H1 (cell line): ENCODE measurements at regions not wholly inside any gene's neighbourhood (a gene's known extent, or its start where the extent isn't known, plus 50 kb on each side); places are given as distances from the start of the nearest gene placed in this dataset.

Experiments
- CTCF ChIA-PET: fragments of 300-600 bp; sonication (Branson Sonifier 250); formaldehyde crosslinking; loops from one replicate; lab custom pipeline; 2021; ENCODE audit not compliant: partially characterized antibody; lab: Charles Lee
- POLR2A ChIA-PET: fragments of 300-600 bp; sonication (Branson Sonifier 250); formaldehyde crosslinking; loops from one replicate; lab custom pipeline; 2021; ENCODE audit warnings: inconsistent platforms; ENCODE audit not compliant: partially characterized antibody; lab: Charles Lee
- DNase-seq, 2 experiments: peaks; one replicate each; pipeline versions ENCODE4 v3.0.0 to v3.0.0-alpha.2; 2010 to 2022; ENCODE audit warnings: low spot score in 2 of 2, low read depth in 1 of 2, mixed read lengths in 1 of 2
- FAIRE-seq: peaks from 2 replicates; lab custom pipeline; 2011; peaks lifted over from hg19 to GRCh38; lab: Jason Lieb, UNC
- H2AFZ ChIP-seq: 2 replicates; pipeline ENCODE4 v1.8.1; 2012; ENCODE audit warnings: low read length, inconsistent platforms
- H2AK5ac ChIP-seq: 2 replicates; pipeline ENCODE4 v1.6.1; 2013; ENCODE audit warnings: low read depth, low read length
- H2BK120ac ChIP-seq: replicated peaks from 2 replicates; pipeline ENCODE3; 2013; ENCODE audit warnings: low read depth, low read length, inconsistent platforms
- H2BK12ac ChIP-seq: 2 replicates; pipeline ENCODE4 v1.6.1; 2013; ENCODE audit warnings: low read depth, low read length
- H2BK15ac ChIP-seq: 2 replicates; pipeline ENCODE4 v1.6.1; 2013; ENCODE audit warnings: low read length
- H2BK20ac ChIP-seq: 2 replicates; pipeline ENCODE4 v1.6.1; 2013; ENCODE audit warnings: low read length
- H2BK5ac ChIP-seq: 2 replicates; pipeline ENCODE4 v1.6.1; 2013; ENCODE audit warnings: low read depth, low read length
- H3K14ac ChIP-seq: 2 replicates; pipeline ENCODE4 v1.6.1; 2013; ENCODE audit warnings: inconsistent platforms; ENCODE audit not compliant: insufficient read length
- H3K18ac ChIP-seq: 2 replicates; pipeline ENCODE4 v1.6.1; 2013; ENCODE audit warnings: low read length; ENCODE audit errors: extremely low read depth
- H3K23ac ChIP-seq: 2 replicates; pipeline ENCODE4 v1.6.1; 2013; ENCODE audit warnings: inconsistent platforms; ENCODE audit not compliant: insufficient read length
- H3K23me2 ChIP-seq: 2 replicates; pipeline ENCODE4 v1.6.1; 2013; ENCODE audit warnings: low read depth, low read length
- H3K27ac ChIP-seq: 2 replicates; pipeline ENCODE4 v1.6.1; 2011; ENCODE audit warnings: low read depth, low read length, inconsistent platforms
- H3K27me3 ChIP-seq, 4 experiments: replicated peaks in 1 of 4; 1 replicate in 1 of 4; 2 replicates in 3 of 4; pipeline versions ENCODE4 v1.6.1 to v1.8.1; 2011 to 2013; ENCODE audit warnings: low read length in 3 of 4, mild to moderate bottlenecking in 3 of 4, inconsistent platforms in 2 of 4, mixed read lengths in 2 of 4, moderate library complexity in 1 of 4; ENCODE audit not compliant: control insufficient read depth in 3 of 4, insufficient read depth in 3 of 4; ENCODE audit errors: extremely low read depth in 1 of 4
- H3K36me3 ChIP-seq, 4 experiments: 2 replicates each; pipeline versions ENCODE4 v1.6.1 to v1.8.1; 2011 to 2013; ENCODE audit warnings: mild to moderate bottlenecking in 4 of 4, low read length in 3 of 4, moderate library complexity in 2 of 4, control low read depth in 1 of 4, inconsistent platforms in 1 of 4; ENCODE audit not compliant: insufficient read depth in 4 of 4, control insufficient read depth in 2 of 4
- H3K4ac ChIP-seq: replicated peaks from 2 replicates; pipeline ENCODE3; 2013; ENCODE audit warnings: low read length, low read depth, mixed read lengths, inconsistent platforms; ENCODE audit not compliant: insufficient read length
- H3K4me1 ChIP-seq, 4 experiments: replicated peaks in 1 of 4; 1 replicate in 1 of 4; 2 replicates in 3 of 4; pipeline versions ENCODE4 v1.6.1 to v1.8.1; 2011 to 2013; ENCODE audit warnings: low read length in 3 of 4, inconsistent platforms in 2 of 4, mixed read lengths in 1 of 4; ENCODE audit not compliant: insufficient read depth in 4 of 4, control insufficient read depth in 3 of 4
- H3K4me2 ChIP-seq, 2 experiments: 2 replicates each; pipeline versions ENCODE4 v1.6.1 to v1.8.1; 2011 to 2013; ENCODE audit warnings: low read depth in 2 of 2, low read length in 2 of 2, control low read depth in 1 of 2, inconsistent platforms in 1 of 2, mild to moderate bottlenecking in 1 of 2; ENCODE audit not compliant: insufficient read depth in 1 of 2
- H3K4me3 ChIP-seq, 4 experiments: fragments of 200-600, 300-600 bp in 1 of 4; sonication (generic), shearing (Covaris generic), sonication (Bioruptor Twin) in 1 of 4; 2 replicates each; pipeline versions ENCODE4 v1.5.1 to v1.8.1; 2011 to 2016; ENCODE audit warnings: low read length in 4 of 4, low read depth in 3 of 4, control low read depth in 2 of 4, inconsistent platforms in 2 of 4, mild to moderate bottlenecking in 2 of 4, mixed read lengths in 1 of 4, moderate library complexity in 1 of 4; ENCODE audit not compliant: insufficient read depth in 2 of 4; ENCODE audit errors: extremely low read depth in 1 of 4
- H3K56ac ChIP-seq: replicated peaks from 2 replicates; pipeline ENCODE3; 2013; ENCODE audit warnings: low read depth, mild to moderate bottlenecking, mixed read lengths, low read length, inconsistent platforms; ENCODE audit not compliant: insufficient read length
- H3K79me1 ChIP-seq: 2 replicates; pipeline ENCODE4 v1.6.1; 2013; ENCODE audit warnings: low read depth, low read length, control low read depth
- H3K79me2 ChIP-seq, 2 experiments: 2 replicates each; pipeline versions ENCODE4 v1.6.1 to v1.8.1; 2012 to 2013; ENCODE audit warnings: low read length in 2 of 2, mild to moderate bottlenecking in 2 of 2, inconsistent platforms in 1 of 2; ENCODE audit not compliant: insufficient read depth in 2 of 2, control insufficient read depth in 1 of 2
- H3K9ac ChIP-seq, 4 experiments: replicated peaks in 1 of 4; 1 replicate in 1 of 4; 2 replicates in 3 of 4; pipeline versions ENCODE4 v1.6.1 to v1.8.1; 2011 to 2013; ENCODE audit warnings: low read depth in 3 of 4, low read length in 3 of 4, control low read depth in 2 of 4, mild to moderate bottlenecking in 2 of 4, moderate library complexity in 2 of 4, inconsistent platforms in 1 of 4; ENCODE audit errors: extremely low read depth in 1 of 4
- H3K9me3 ChIP-seq, 2 experiments: 2 replicates each; pipeline versions ENCODE4 v1.6.1 to v1.8.1; 2012 to 2013; ENCODE audit warnings: mild to moderate bottlenecking in 2 of 2, moderate library complexity in 2 of 2, control low read depth in 1 of 2, inconsistent platforms in 1 of 2, low read depth in 1 of 2, low read length in 1 of 2, mixed read lengths in 1 of 2; ENCODE audit not compliant: insufficient read depth in 2 of 2
- H4K20me1 ChIP-seq, 2 experiments: replicated peaks in 1 of 2; 2 replicates each; pipeline versions ENCODE3 to v1.8.1; 2011 to 2013; ENCODE audit warnings: inconsistent platforms in 2 of 2, low read length in 2 of 2, mild to moderate bottlenecking in 1 of 2; ENCODE audit not compliant: insufficient read depth in 2 of 2, control insufficient read depth in 1 of 2
- H4K5ac ChIP-seq: 2 replicates; pipeline ENCODE4 v1.6.1; 2013; ENCODE audit warnings: low read length, low read depth, mixed read lengths, inconsistent platforms; ENCODE audit not compliant: insufficient read length
- H4K8ac ChIP-seq: 2 replicates; pipeline ENCODE4 v1.8.0; 2013; ENCODE audit warnings: mild to moderate bottlenecking, moderate library complexity, low read length, inconsistent platforms; ENCODE audit not compliant: insufficient read depth; ENCODE audit errors: extremely low read depth
- H4K91ac ChIP-seq: replicated peaks from 2 replicates; pipeline ENCODE3; 2013; ENCODE audit warnings: low read length, mixed read lengths, inconsistent platforms; ENCODE audit not compliant: insufficient read length
- ATF2 ChIP-seq: IDR thresholded peaks from 2 replicates; pipeline ENCODE4 v1.6.1; 2012; ENCODE audit warnings: low read length, inconsistent platforms
- EP300 ChIP-seq, 2 experiments: IDR thresholded peaks; 1 replicate in 1 of 2; 2 replicates in 1 of 2; pipeline ENCODE4 v1.6.1; 2011 to 2012; ENCODE audit warnings: low read depth in 2 of 2, low read length in 2 of 2, mild to moderate bottlenecking in 2 of 2, borderline replicate concordance in 1 of 2, inconsistent platforms in 1 of 2, moderate library complexity in 1 of 2
- KDM4A ChIP-seq: IDR thresholded peaks from one replicate; pipeline ENCODE4 v1.7.1; 2012; ENCODE audit warnings: low read depth, mild to moderate bottlenecking, moderate library complexity, low read length, inconsistent platforms; ENCODE audit not compliant: severe bottlenecking
- SIX5 ChIP-seq: IDR thresholded peaks from 2 replicates; pipeline ENCODE4 v1.6.1; 2011; ENCODE audit warnings: mild to moderate bottlenecking, low read depth, low read length
- SP1 ChIP-seq: IDR thresholded peaks from 2 replicates; pipeline ENCODE4 v1.6.1; 2011; ENCODE audit warnings: low read depth, low read length
- SP4 ChIP-seq: IDR thresholded peaks from 2 replicates; pipeline ENCODE4 v1.6.1; 2012; ENCODE audit warnings: low read length, inconsistent platforms
- USF2 ChIP-seq: IDR thresholded peaks from 2 replicates; pipeline ENCODE4 v1.6.1; 2011; ENCODE audit warnings: low read length, improper control_type of control experiment
- WGBS, 2 experiments: shearing (Covaris generic) in 1 of 2; methylation state at CpG; one replicate each; pipeline versions ENCODE4 v1.1.6 to v1.1.7; 2013 to 2015; ENCODE audit warnings: low lambda C conversion rate in 2 of 2, mixed read lengths in 2 of 2, inconsistent platforms in 1 of 2, low coverage in 1 of 2, missing lambda C conversion rate in 1 of 2; ENCODE audit not compliant: insufficient replicate concordance in 2 of 2, insufficient coverage in 1 of 2, insufficient read length in 1 of 2; ENCODE audit errors: extremely low coverage in 1 of 2, missing lambda C conversion rate in 1 of 2; 5-methylcytosine and 5-hydroxymethylcytosine counted together

- FAIRE-seq = no peak
- Histone ChIP-seq H3K27me3 (no peaks in the 10 kb centered on the region), H4K8ac (0 out of 2 replicates have a peak overlapping the region, but pooled peaks have one; percentile 38), H2BK20ac (no peak overlapping the region), H3K4me3 (no peak overlapping the region), H3K27ac (no peak overlapping the region), H2BK120ac (no peak overlapping the region), H2BK12ac (no peak overlapping the region), H2AFZ (no peak overlapping the region), H4K20me1 (no peaks in the 10 kb centered on the region), H2BK5ac (no peak overlapping the region), H4K91ac (no peak overlapping the region), H3K23ac (no peak overlapping the region), H3K36me3 (no peaks in the 10 kb centered on the region), H3K4ac (peak overlapping the region; percentile 54), H2AK5ac (no peak overlapping the region), H3K18ac (no peak overlapping the region)
- ChIA-PET POLR2A (no interaction called here), CTCF (interaction anchor here (1.0 to 7.5 kb wide), 9 partner anchors 10 to 109 kb away, joined by 3 to 62 read pairs (median 4); no protein-coding TSS in a partner anchor)
- 81% methylated on average over 2 of the region's 2 CpGs; no CpG with 5 or more reads in 1 of the 2 experiments for WGBS, 2 experiments
- TF ChIP-seq SP4 (no peak), EP300 (IDR thresholded peaks at IDR 0.05; ENCODE audit: borderline replicate concordance in 1 of 2, low read depth in 2 of 2, low read length in 2 of 2) (no peak), KDM4A (no peak), ATF2 (no peak), SIX5 (no peak), SP1 (no peak), USF2 (no peak)
- TF ChIP-seq, all 59 proteins: peak for 0
- Histone ChIP-seq H2BK15ac (no peak overlapping the region), H3K23me2 (no peaks in the 10 kb centered on the region), H3K56ac (no peak overlapping the region), H3K79me2 (no peaks in the 10 kb centered on the region), H3K14ac (no peak overlapping the region), H3K4me2 (no peak overlapping the region), H3K9me3 (no peaks in the 10 kb centered on the region), H4K5ac (no peak overlapping the region), H3K9ac (no peak overlapping the region), H3K4me1 (no peaks in the 10 kb centered on the region), H3K79me1 (no peaks in the 10 kb centered on the region)
- DNase-seq = no peak
Observed at GRCh38 chr3:184480831-184481230, 80.8 kb upstream of the EPHB3 start.
